GM11168 (cell line): ENCODE measurements at regions not wholly inside any gene's neighbourhood (a gene's known extent, or its start where the extent isn't known, plus 50 kb on each side); places are given as distances from the start of the nearest gene placed in this dataset.
"Not testable (repeated sequence)": the region's sequence is repeated elsewhere in the genome, so short reads cannot be mapped to it uniquely, and the experiment has no call there.

Experiments
- in situ Hi-C: fragments of 300-500 bp; cut with MboI; formaldehyde crosslinking; loops from one replicate; pipeline ENCODE4 v1.12.0; 2022; ENCODE audit warnings: low sequenced_read_pairs; ENCODE audit not compliant: unreplicated experiment

DNA sequence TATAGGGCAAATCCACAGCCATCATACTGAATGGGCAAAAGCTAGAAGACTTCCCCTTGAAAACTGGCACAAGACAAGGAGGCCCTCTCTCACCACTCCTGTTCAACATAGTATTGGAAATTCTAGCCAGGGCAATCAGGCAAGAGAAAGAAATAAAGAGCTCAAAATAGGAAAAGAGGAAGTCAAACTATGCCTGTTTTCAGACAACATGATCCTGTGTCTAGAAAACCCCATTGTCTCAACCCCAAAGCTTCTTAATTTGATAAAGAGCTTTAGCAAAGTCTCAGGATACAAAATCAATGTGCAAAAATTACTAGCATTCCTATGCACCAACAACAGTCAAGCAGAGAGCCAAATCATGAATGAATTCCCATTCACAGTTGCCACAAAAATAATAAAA lies 160.3 kb downstream of the CXXC4 start:
- in situ Hi-C loops, result no loop called here

DNA sequence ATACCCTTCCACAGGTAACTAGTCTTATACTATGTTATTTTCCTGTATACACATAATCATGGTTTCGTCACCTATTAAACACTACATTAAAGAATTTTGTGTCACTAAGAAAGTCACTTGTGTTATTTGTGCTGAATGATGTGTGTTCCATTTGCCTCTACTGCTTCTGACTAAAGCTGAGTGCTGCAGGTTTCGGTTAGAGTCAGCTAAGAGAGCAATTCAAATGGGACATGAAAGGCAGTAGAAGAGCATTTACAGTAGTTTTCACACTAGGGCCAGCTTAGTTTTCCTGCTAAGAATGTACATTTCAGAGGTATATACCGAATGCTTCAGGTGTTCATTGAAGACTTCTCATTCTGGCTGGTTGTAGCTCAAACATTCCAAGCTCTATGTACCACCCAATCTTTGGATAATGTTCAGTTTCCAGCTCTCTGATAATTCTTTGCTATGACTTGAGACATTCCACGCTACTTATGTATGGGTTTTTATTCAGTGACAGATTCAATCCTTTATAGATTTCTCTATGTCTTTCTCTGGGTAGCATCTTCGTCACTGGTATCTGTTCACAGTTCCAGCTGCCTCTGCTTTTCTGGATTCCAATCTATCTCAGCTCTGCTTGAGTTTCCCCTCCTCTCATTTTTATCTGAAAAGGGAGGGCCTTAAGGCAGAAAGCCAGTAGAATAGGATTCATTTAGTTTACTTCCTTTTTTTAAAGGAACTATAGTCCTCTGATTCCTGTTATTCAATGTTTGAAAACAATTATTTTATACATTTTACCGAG lies 164.4 kb downstream of the CXXC4 start:
- in situ Hi-C loops, result no loop called here

DNA sequence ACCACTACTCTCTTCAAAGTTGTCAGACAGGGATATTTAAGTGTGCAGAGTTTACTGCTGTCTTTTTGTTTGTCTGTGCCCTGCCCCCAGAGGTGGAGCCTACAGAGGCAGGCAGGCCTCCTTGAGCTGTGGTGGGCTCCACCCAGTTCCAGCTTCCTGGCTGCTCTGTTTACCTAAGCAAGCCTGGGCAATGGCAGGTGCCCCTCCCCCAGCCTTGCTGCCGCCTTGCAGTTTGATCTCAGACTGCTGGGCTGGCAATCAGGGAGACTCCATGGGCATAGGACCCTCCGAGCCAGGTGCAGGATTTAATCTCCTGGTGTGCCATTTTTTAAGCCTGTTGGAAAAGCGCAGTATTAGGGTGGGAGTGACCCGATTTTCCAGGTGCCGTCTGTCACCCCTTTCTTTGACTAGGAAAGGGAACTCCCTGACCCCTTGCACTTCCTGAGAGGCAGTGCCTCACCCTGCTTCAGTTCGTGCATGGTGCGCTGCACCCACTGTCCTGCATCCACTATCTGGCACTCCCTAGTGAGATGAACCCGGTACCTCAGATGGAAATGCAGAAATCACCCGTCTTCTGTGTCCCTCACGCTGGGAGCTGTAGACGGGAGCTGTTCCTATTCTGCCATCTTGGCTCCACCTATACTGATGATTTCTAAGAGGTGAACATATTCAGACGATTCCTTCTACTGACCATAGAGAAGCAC lies 167.6 kb downstream of the CXXC4 start:
- in situ Hi-C loops, result not testable (repeated sequence)

GRCh38 chr4:104302731-104303130 lies 192.0 kb downstream of the CXXC4 start:
- in situ Hi-C loops, result no loop called here

GRCh38 chr4:104294811-104295210 lies 199.9 kb downstream of the CXXC4 start:
- in situ Hi-C loops, result no loop called here

DNA sequence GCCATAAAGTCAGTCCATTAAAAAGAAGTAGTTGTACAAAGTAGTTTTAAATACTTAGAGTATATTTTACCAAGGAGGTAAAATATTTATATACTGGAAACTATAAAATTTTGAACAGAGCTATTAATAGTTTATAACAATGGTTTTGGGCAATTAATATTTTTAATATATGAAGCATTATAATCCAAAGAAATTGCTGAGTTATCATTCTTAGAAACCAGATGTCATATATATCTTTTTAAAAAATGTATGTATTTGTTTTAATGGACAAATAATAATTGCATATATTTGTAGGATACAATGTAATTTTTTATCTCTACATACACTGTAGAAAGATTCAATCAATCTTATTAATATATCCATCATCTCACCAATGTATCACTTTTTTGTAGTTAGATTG lies 207.8 kb downstream of the CXXC4 start:
- in situ Hi-C loops, result no loop called here

DNA sequence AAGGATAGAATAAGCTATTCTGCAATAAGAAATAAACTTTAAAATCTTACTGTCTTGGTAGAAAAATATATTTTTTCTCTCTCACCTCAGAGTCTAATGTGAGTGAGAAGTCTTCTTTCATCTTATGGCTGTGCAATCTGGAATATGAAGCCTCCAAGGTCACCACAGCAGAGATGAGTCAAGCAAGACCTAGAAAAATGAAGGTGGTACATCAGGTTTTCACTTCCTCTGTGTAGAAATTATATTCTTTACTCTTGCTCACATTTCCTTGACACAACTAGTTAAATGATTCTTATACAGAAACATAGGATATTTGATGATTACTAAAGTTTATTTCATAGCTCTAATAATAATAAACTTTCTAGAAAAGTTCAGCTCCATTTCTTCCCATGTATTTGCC lies 211.4 kb downstream of the CXXC4 start:
- in situ Hi-C loops, result no loop called here

- in situ Hi-C loops, result no loop called here
Observed at GRCh38 chr4:104279744-104280143, 214.9 kb downstream of the CXXC4 start.

DNA sequence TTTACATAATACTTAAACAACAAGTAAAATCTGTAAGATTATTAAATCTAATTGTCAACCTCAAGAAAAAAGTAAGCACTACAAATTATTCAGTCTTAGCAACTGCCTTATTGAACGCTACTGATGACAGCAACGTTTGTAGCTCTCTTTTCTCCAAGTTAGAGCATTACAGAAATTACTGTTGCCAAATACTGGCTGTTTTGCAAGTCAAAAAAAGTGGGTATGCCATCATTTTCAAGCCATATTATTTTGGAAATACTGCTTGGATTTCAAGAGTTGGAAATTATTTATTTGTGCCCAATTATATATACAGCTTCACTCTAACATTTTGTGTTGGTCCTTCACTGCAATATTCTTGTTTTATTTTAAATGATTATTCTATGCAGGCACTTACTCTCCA lies 221.7 kb downstream of the CXXC4 start:
- in situ Hi-C loops, result no loop called here

DNA sequence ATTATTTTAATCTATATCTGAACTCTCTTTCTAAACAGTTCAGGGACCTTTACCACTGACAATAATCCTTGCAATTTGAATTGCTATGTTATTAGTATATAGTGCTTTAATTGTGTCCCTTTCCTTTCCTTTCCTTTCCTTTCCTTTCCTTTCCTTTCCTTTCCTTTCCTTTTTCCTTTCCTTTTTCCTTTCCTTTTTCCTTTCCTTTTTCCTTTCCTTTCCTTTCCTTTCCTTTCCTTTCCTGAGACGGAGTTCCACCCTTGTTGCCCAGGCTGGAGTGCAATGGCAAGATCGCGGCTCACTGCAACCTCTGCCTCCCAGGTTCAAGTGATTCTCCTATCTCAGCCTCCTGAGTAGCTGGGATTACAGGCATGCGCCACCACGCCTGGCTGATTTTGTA lies 225.1 kb downstream of the CXXC4 start:
- in situ Hi-C loops, result not testable (repeated sequence)

GRCh38 chr4:104263100-104263499 lies 231.6 kb downstream of the CXXC4 start:
- in situ Hi-C loops, result no loop called here

GRCh38 chr4:104262678-104263077 lies 232.0 kb downstream of the CXXC4 start:
- in situ Hi-C loops, result no loop called here

DNA sequence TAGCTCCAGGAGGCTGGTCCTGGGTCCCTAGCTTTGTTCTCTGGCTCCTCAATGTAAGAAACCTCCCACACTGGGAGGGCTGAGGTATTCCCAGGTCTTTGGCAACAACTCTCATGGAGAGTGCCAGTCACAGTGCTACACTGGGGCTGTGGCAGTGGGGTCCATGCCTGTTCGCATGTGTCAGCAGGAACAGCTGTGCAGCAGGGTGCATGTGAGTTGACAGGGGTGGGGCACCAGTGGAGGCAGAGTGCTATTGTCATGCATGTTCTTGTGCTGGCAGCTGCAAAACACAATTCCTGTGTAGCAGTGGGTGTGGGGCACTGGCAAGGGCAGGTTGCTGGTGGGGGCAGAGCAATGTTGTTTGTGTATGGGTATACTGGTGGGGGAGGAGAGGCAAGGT lies 246.0 kb downstream of the CXXC4 start:
- in situ Hi-C loops, result no loop called here

DNA sequence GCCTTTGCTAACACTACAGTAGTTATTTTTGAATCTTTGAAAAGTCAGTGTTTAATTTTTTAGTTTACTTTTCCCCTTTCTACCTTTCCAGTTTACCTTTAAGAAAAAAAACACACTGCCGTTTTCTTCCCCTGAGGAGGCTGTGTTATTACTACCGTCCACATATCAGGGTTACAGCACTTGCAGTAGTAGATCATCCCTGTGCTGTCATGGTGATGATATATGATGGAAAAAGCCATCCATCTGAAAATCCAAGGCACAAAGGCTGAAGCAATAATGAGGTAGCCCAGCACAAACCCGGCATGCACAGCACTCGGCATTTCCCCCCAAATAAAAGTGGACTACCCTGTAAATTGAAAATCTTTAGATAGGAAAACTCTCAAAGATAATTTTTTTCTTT lies 258.7 kb downstream of the CXXC4 start:
- in situ Hi-C loops, result no loop called here

GRCh38 chr4:104217526-104217925 lies 277.2 kb downstream of the CXXC4 start:
- in situ Hi-C loops, result no loop called here

DNA sequence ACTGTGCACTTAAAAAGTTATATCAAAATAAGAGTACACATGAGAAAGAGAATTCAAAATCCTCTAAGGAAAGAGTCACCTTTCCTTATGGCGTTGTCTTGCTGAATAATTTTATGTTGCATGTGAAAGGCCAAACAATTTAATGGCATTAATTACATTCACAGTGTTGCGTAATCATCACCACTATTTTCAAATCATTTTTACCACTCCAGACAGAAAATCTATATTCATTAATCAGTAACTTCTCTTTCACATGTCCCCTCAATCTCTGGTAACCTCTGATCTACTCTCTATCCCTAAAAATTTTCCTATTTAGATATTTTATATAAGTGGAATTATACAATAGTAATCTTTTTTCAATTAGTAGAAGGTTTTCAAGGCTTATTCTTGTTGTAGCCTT lies 283.0 kb downstream of the CXXC4 start:
- in situ Hi-C loops, result no loop called here

DNA sequence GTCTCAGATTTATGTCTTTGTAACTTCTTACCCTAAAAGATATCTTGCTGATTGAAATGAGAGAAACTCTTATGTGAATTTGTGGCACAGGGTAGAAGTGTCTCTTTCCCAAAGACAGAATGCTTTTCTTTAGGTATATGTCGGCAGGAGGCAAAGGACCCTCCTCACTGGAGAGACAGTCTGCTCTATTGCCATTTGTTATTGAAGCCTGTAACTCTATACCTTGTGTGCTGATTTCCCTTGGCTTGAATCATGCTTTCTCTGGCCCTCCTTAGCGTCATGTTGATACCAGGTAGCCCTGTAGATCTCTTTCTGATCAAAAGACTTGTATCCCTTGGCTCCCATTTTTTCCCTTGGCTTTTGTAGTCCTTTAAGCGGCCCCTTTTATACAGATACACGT lies 284.3 kb downstream of the CXXC4 start:
- in situ Hi-C loops, result no loop called here

DNA sequence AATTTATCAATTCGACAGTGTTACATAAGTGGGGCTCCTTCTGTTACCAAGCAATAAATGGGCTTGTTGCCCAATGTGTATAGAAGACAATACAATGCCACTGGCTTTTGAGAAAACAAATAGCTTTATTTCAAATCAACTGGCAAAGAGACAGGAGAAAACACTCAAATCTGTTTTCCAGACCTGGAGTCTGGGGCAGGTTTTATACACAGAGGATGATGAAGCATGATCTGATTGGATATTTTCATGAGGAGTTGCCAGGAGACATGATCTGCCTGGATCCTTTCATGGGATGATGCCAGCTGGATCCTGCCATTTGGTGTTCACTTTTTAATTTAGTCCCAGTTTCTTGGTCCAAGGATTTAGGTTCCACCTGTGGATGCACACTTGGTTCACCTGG lies 287.9 kb downstream of the CXXC4 start:
- in situ Hi-C loops, result no loop called here

GRCh38 chr4:104205116-104205515 lies 289.6 kb downstream of the CXXC4 start:
- in situ Hi-C loops, result no loop called here

DNA sequence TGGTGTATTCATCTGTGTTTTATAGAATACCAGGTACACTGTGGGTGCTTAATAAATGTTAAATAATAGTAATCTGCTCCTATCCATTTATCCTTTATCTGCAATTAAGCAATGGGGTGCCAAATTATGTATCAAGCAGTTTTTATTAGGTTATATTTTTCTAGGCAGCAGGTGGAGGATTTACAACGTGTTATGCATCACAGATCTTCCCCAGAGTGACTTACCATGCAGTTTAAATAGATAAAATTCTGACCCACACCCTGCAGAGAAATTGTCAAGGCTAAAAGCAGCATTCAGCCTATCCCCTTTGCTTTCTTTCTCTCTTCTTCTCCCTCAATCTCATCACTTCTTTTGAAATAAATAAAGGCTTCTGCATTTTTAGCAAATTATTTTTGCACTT lies 306.4 kb downstream of the CXXC4 start:
- in situ Hi-C loops, result no loop called here

DNA sequence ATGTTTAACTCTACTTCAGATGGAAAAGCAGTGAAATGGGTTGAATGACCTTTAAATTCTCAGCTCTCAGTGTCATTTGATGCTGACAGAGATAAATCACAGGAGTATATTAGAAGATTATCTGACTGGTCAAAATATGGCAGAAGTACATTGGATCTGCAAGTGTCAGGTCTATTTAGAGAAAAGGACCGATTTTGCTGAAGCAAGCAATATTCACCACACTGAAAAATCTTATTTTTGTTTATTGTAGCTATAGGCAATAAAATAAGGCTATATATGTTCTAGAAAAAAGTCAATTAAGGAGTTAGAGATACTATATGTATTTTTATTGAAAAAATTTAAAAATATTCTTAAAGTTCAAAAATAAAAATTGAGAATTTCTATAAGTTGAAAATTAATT lies 325.3 kb downstream of the CXXC4 start:
- in situ Hi-C loops, result no loop called here

DNA sequence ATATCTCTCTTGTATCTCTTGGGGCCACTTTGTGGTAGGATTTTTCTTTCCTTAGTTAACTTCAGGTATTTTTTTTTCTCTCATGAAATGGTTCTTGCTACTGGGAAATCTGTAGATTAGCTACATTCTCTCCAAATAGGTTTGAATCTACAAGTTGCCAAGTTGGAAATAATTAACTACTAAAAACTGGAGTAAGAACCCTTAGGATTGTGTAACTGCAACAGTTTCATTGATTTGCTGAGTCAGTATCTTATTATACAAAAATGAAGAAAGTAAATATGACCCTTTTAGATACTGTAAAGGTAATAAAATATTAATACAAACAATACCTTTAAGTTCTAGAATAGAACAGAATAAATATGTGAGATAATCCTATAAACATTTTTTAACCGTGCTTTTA lies 327.9 kb downstream of the CXXC4 start:
- in situ Hi-C loops, result no loop called here
